ENCODE measurements at regions not wholly inside any gene's neighbourhood (a gene's known extent, or its start where the extent isn't known, plus 50 kb on each side); places are given as distances from the start of the nearest gene placed in this dataset.

DNA sequence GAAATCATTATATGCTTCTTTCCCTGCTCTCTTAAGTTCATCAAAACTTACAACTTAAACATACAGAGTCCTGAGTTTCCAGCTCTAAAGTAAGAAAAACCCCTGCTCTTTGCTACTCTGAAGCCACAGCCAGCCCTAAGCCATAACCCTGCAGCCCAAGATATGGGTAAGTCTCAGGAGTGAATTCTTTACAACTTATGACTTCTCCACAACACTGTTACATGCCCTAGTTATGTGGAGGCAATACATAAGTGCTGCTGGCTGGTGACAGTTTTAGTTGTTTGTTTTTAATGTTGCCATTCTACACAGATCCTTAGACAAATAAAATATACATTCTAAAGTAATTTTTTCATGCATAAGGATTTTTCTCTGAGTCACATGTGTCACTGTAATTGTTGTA, 100.2 kb downstream of the FBXO8 start:
- ATAC-seq, result no peak
- TF ChIP-seq OSR1 (CRISPR knock-in tag; IDR thresholded peaks at IDR 0.05) (no peak), ZNF70 (CRISPR knock-in tag; IDR thresholded peaks at IDR 0.05) (no peak), ZNF565 (CRISPR knock-in tag; conservative IDR thresholded peaks at IDR 0.05; ENCODE audit: low read depth) (no peak), GLIS3 (CRISPR knock-in tag; IDR thresholded peaks at IDR 0.05) (no peak), TOX (CRISPR knock-in tag; IDR thresholded peaks at IDR 0.05; ENCODE audit: borderline replicate concordance) (no peak), ZC3H10 (CRISPR knock-in tag; IDR thresholded peaks at IDR 0.05) (no peak), ARNTL (CRISPR knock-in tag; IDR thresholded peaks at IDR 0.05; ENCODE audit: borderline replicate concordance, low read depth) (no peak), TCF4 (CRISPR knock-in tag; IDR thresholded peaks at IDR 0.05; ENCODE audit: borderline replicate concordance) (no peak), ZNF8 (CRISPR knock-in tag; IDR thresholded peaks at IDR 0.05) (no peak), ESRRG (CRISPR knock-in tag; IDR thresholded peaks at IDR 0.05) (no peak), PPARA (CRISPR knock-in tag; IDR thresholded peaks at IDR 0.05; ENCODE audit: borderline replicate concordance) (no peak), ZFP30 (CRISPR knock-in tag; IDR thresholded peaks at IDR 0.05) (no peak), BACH2 (CRISPR knock-in tag; IDR thresholded peaks at IDR 0.05; ENCODE audit: borderline replicate concordance) (no peak), CREB5 (CRISPR knock-in tag; IDR thresholded peaks at IDR 0.05; ENCODE audit: low read depth) (no peak), ISL1 (CRISPR knock-in tag; IDR thresholded peaks at IDR 0.05) (no peak), CSRNP3 (CRISPR knock-in tag; IDR thresholded peaks at IDR 0.05) (no peak), SNAI2 (CRISPR knock-in tag; IDR thresholded peaks at IDR 0.05) (no peak), TSHZ2 (CRISPR knock-in tag; IDR thresholded peaks at IDR 0.05) (no peak), ZFP3 (CRISPR knock-in tag; IDR thresholded peaks at IDR 0.05) (no peak), RARB (CRISPR knock-in tag; IDR thresholded peaks at IDR 0.05) (no peak)

DNA sequence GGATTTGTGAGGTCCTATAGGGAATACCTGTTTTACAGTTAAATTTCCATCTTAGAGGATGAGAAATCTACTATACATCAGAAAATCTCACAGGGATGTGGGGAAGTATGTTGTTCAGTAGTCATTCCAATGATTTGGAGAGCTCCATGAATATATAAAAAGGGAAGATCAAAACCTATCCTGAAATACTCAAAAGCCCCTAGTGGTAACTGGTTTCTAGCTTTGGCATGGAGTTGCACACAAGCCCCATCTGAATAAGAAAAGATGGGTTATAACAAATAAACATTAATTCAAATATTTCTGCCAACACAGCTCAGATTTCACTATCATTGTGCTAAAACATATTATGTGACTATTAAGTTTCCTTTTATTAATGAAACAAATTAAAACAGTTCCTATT, 101.6 kb downstream of the FBXO8 start:
- peak; percentile 61; the same call in 1 of the 3 replicates for ATAC-seq

More for the DNA sequence above, 101.6 kb downstream of the FBXO8 start:
- TF ChIP-seq TSHZ2 (CRISPR knock-in tag; IDR thresholded peaks at IDR 0.05) (no peak), RARB (CRISPR knock-in tag; IDR thresholded peaks at IDR 0.05) (no peak), SNAI2 (CRISPR knock-in tag; IDR thresholded peaks at IDR 0.05) (no peak), ZNF565 (CRISPR knock-in tag; conservative IDR thresholded peaks at IDR 0.05; ENCODE audit: low read depth) (no peak), ZNF8 (CRISPR knock-in tag; IDR thresholded peaks at IDR 0.05) (no peak), TCF4 (CRISPR knock-in tag; IDR thresholded peaks at IDR 0.05; ENCODE audit: borderline replicate concordance) (no peak), ISL1 (CRISPR knock-in tag; IDR thresholded peaks at IDR 0.05) (no peak), CSDC2 (CRISPR knock-in tag; IDR thresholded peaks at IDR 0.05) (no peak), ZC3H10 (CRISPR knock-in tag; IDR thresholded peaks at IDR 0.05) (no peak), PPARA (CRISPR knock-in tag; IDR thresholded peaks at IDR 0.05; ENCODE audit: borderline replicate concordance) (no peak), GLIS3 (CRISPR knock-in tag; IDR thresholded peaks at IDR 0.05) (no peak), CREB5 (CRISPR knock-in tag; IDR thresholded peaks at IDR 0.05; ENCODE audit: low read depth) (no peak), BACH2 (CRISPR knock-in tag; IDR thresholded peaks at IDR 0.05; ENCODE audit: borderline replicate concordance) (no peak), ESRRG (CRISPR knock-in tag; IDR thresholded peaks at IDR 0.05) (no peak), CSRNP3 (CRISPR knock-in tag; IDR thresholded peaks at IDR 0.05) (no peak)

Measured in SK-N-SH treated with all-trans-retinoic acid at 6 μM for 48 hours (cell line).